HepG2 (cell line): ENCODE measurements at regions not wholly inside any gene's neighbourhood (a gene's known extent, or its start where the extent isn't known, plus 50 kb on each side); places are given as distances from the start of the nearest gene placed in this dataset.

Source experiments
- MXI1 ChIP-seq: IDR thresholded peaks from 3 replicates; pipeline ENCODE4 v1.6.1; 2012; ENCODE audit warnings: low read depth, low read length, inconsistent platforms, borderline replicate concordance
- NFYC ChIP-seq: IDR thresholded peaks from 2 replicates; pipeline ENCODE4 v1.6.1; 2016; ENCODE audit warnings: missing genetic modification reagents, missing compliant biosample characterization
- POLR2A ChIP-seq, 2 experiments: IDR thresholded peaks; 2 replicates each; pipeline ENCODE4 v1.6.1; 2011; ENCODE audit warnings: low read depth in 2 of 2, low read length in 2 of 2, mild to moderate bottlenecking in 1 of 2, moderate library complexity in 1 of 2; ENCODE audit not compliant: insufficient read depth in 1 of 2
- SRSF1 ChIP-seq: fragments of 200-400 bp; formaldehyde crosslinking; optimal IDR thresholded peaks from 2 replicates; pipeline ENCODE3; 2017; ENCODE audit warnings: mild to moderate bottlenecking, low read depth, low read length, moderate library complexity
- ZNF329 ChIP-seq: sonication (generic); formaldehyde crosslinking; IDR thresholded peaks from 2 replicates; pipeline ENCODE4 v1.9.0; 2021; ENCODE audit warnings: low read depth, mild to moderate bottlenecking, missing genetic modification reagents
- TF ChIP-seq, protein P1 (sequence below): fragments of 450-650 bp; IDR thresholded peaks from 2 replicates; pipeline ENCODE4 v1.6.1; 2017; ENCODE audit warnings: mild to moderate bottlenecking
- TF ChIP-seq, protein P2 (sequence below): sonication (generic); formaldehyde crosslinking; IDR thresholded peaks from 2 replicates; pipeline ENCODE4 v1.5.0; 2020; ENCODE audit warnings: mild to moderate bottlenecking, missing genetic modification reagents, moderate library complexity

DNA sequence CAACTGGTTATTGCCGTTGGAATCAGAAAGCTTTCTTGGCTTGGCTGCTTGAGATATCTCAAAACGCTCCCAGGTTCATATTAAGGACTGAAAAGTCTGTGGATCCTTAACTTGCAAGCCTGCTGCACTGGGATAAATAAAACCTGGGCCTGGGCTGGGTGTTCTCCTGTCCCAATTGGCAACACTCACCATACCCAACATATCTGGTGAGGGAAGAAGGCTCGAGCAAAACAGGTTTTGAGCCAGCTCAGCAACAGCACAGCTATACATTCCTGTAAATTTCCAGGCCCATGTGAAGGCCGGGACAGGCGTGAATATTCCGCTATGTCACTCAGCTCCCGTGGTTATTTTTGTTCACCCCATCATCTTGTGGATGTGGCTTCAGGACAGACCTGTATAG is 169.0 kb upstream of the BCL6 start:
- no peak for TF ChIP-seq ZNF329
- TF ChIP-seq SRSF1 = no peak
- TF ChIP-seq, protein P1, sequence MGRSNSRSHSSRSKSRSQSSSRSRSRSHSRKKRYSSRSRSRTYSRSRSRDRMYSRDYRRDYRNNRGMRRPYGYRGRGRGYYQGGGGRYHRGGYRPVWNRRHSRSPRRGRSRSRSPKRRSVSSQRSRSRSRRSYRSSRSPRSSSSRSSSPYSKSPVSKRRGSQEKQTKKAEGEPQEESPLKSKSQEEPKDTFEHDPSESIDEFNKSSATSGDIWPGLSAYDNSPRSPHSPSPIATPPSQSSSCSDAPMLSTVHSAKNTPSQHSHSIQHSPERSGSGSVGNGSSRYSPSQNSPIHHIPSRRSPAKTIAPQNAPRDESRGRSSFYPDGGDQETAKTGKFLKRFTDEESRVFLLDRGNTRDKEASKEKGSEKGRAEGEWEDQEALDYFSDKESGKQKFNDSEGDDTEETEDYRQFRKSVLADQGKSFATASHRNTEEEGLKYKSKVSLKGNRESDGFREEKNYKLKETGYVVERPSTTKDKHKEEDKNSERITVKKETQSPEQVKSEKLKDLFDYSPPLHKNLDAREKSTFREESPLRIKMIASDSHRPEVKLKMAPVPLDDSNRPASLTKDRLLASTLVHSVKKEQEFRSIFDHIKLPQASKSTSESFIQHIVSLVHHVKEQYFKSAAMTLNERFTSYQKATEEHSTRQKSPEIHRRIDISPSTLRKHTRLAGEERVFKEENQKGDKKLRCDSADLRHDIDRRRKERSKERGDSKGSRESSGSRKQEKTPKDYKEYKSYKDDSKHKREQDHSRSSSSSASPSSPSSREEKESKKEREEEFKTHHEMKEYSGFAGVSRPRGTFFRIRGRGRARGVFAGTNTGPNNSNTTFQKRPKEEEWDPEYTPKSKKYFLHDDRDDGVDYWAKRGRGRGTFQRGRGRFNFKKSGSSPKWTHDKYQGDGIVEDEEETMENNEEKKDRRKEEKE = no peak
- no peak for TF ChIP-seq NFYC
- TF ChIP-seq POLR2A (IDR thresholded peaks at IDR 0.05; ENCODE audit: insufficient read depth in 1 of 2, low read depth in 2 of 2, low read length in 2 of 2) = no peak
- TF ChIP-seq, protein P2, sequence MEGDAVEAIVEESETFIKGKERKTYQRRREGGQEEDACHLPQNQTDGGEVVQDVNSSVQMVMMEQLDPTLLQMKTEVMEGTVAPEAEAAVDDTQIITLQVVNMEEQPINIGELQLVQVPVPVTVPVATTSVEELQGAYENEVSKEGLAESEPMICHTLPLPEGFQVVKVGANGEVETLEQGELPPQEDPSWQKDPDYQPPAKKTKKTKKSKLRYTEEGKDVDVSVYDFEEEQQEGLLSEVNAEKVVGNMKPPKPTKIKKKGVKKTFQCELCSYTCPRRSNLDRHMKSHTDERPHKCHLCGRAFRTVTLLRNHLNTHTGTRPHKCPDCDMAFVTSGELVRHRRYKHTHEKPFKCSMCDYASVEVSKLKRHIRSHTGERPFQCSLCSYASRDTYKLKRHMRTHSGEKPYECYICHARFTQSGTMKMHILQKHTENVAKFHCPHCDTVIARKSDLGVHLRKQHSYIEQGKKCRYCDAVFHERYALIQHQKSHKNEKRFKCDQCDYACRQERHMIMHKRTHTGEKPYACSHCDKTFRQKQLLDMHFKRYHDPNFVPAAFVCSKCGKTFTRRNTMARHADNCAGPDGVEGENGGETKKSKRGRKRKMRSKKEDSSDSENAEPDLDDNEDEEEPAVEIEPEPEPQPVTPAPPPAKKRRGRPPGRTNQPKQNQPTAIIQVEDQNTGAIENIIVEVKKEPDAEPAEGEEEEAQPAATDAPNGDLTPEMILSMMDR = no peak
- TF ChIP-seq MXI1 = no peak
